ENCODE measurements at regions not wholly inside any gene's neighbourhood (a gene's known extent, or its start where the extent isn't known, plus 50 kb on each side); places are given as distances from the start of the nearest gene placed in this dataset.

GRCh38 chr2:129059476-129059875 lies 740.8 kb upstream of the HS6ST1 start:
- FAIRE-seq (no peak), DNase-seq (ENCODE audit: low read depth, low spot score) (no peak)
- Histone ChIP-seq H3K9me1 (replicated peaks; ENCODE audit: control insufficient read depth, extremely low read depth, insufficient read depth, low read length) (no peaks in the 10 kb centered on the region), H3K27me3 (ENCODE audit: control insufficient read depth in 2 of 2, insufficient read depth in 2 of 2, low read length in 2 of 2) (no peaks in the 10 kb centered on the region), H3K4me1 (ENCODE audit: control insufficient read depth, extremely low read depth, insufficient read depth, low read length) (no peaks in the 10 kb centered on the region), H3K9ac (replicated peaks; ENCODE audit: extremely low read depth, insufficient read depth, low read length) (no peak overlapping the region), H3K9me3 (replicated peaks; ENCODE audit: control insufficient read depth, insufficient read depth, low read length) (peaks cover 12% of the 10 kb centered on the region), H3K27ac (ENCODE audit: insufficient read depth, low read depth, low read length) (no peak overlapping the region), H3K4me2 (ENCODE audit: insufficient read depth, low read length) (no peak overlapping the region), H3K79me2 (ENCODE audit: control insufficient read depth, insufficient read depth, low read length) (no peaks in the 10 kb centered on the region), H3K36me3 (ENCODE audit: control insufficient read depth in 2 of 2, extremely low read depth in 1 of 2, insufficient read depth in 2 of 2, low read length in 2 of 2) (no peaks in the 10 kb centered on the region), H4K20me1 (replicated peaks; ENCODE audit: control insufficient read depth, extremely low read depth, insufficient read depth, low read length) (no peaks in the 10 kb centered on the region), H3K4me3 (replicated peaks in 1 of 3; ENCODE audit: insufficient read depth in 1 of 3, low read depth in 1 of 3, low read length in 3 of 3) (no peak overlapping the region), H2AFZ (ENCODE audit: low read depth, low read length) (no peak overlapping the region)
- no TSS peak for BruUV-seq (replicated peaks)
- TF ChIP-seq FOS (IDR thresholded peaks at IDR 0.05; ENCODE audit: borderline replicate concordance, insufficient read depth, low read length): no peak
- TF ChIP-seq MYC (IDR thresholded peaks at IDR 0.05; ENCODE audit: low read depth, low read length): no peak
- no peak for TF ChIP-seq POLR2AphosphoS5 (IDR thresholded peaks at IDR 0.05; ENCODE audit: insufficient read depth, low read depth, low read length)
- TF ChIP-seq CTCF (IDR thresholded peaks at IDR 0.05; ENCODE audit: extremely low read depth in 1 of 2, insufficient read depth in 1 of 2, low read depth in 1 of 2, low read length in 2 of 2): no peak
- no peak for TF ChIP-seq MAX (IDR thresholded peaks at IDR 0.05; ENCODE audit: insufficient read depth, insufficient read length)
- no peak for TF ChIP-seq JUN (IDR thresholded peaks at IDR 0.05; ENCODE audit: borderline replicate concordance, insufficient read depth, insufficient read length, low read depth)
- TF ChIP-seq EZH2 (IDR thresholded peaks at IDR 0.05; ENCODE audit: borderline replicate concordance, low read depth, low read length, severe bottlenecking): no peak
- no peak for TF ChIP-seq POLR2A (IDR thresholded peaks at IDR 0.05; ENCODE audit: low read depth, low read length)
- TF ChIP-seq GATA2 (IDR thresholded peaks at IDR 0.05; ENCODE audit: insufficient read depth, insufficient read length, low read depth, low read length): no peak
- ChIA-PET POLR2A (no interaction called here), CTCF (no interaction called here)
- dilution Hi-C loops (cut with MboI; ENCODE audit: extremely low pct_ligation_motif_present, low sequenced_read_pairs): no loop called here
- intact Hi-C loops (cut with micrococcal nuclease): no loop called here
